Small intestine (tissue), 7 donors: ENCODE measurements at regions not wholly inside any gene's neighbourhood (a gene's known extent, or its start where the extent isn't known, plus 50 kb on each side); places are given as distances from the start of the nearest gene placed in this dataset.
"Not testable (repeated sequence)": the region's sequence is repeated elsewhere in the genome, so short reads cannot be mapped to it uniquely, and the experiment has no call there.

Experiments used
- DNase-seq, 2 donors: peaks; one replicate each; pipeline versions ENCODE4 v3.0.0 to v3.0.0-alpha.2; 2013
- FAIRE-seq: peaks from 2 replicates; lab custom pipeline; 2012; peaks lifted over from hg19 to GRCh38; lab: Jason Lieb, UNC
- H3K27ac ChIP-seq, 3 donors: one replicate each; pipeline ENCODE4 v1.5.1; 2013; ENCODE audit warnings: low read length in 2 of 3, mild to moderate bottlenecking in 2 of 3, control low read depth in 1 of 3, inconsistent platforms in 1 of 3, low read depth in 1 of 3, moderate library complexity in 1 of 3
- H3K27me3 ChIP-seq, 3 donors: one replicate each; pipeline ENCODE4 v1.6.1; 2013; ENCODE audit warnings: low read length in 3 of 3, inconsistent platforms in 1 of 3; ENCODE audit not compliant: control insufficient read depth in 3 of 3, insufficient read depth in 3 of 3
- H3K36me3 ChIP-seq, 3 donors: one replicate each; pipeline ENCODE4 v1.6.1; 2013; ENCODE audit warnings: low read length in 3 of 3, inconsistent platforms in 1 of 3, low read depth in 1 of 3, mild to moderate bottlenecking in 1 of 3, moderate library complexity in 1 of 3; ENCODE audit not compliant: control insufficient read depth in 3 of 3, insufficient read depth in 2 of 3
- H3K4me1 ChIP-seq, 3 donors: one replicate each; pipeline ENCODE4 v1.6.1; 2013; ENCODE audit warnings: low read length in 2 of 3, inconsistent platforms in 1 of 3, low read depth in 1 of 3, mild to moderate bottlenecking in 1 of 3, moderate library complexity in 1 of 3; ENCODE audit not compliant: control insufficient read depth in 3 of 3, insufficient read depth in 2 of 3
- H3K4me3 ChIP-seq, 3 donors: one replicate each; pipeline ENCODE4 v1.5.1; 2013; ENCODE audit warnings: low read length in 3 of 3, control low read depth in 1 of 3, inconsistent platforms in 1 of 3, low read depth in 1 of 3, mild to moderate bottlenecking in 1 of 3, moderate library complexity in 1 of 3
- H3K9me3 ChIP-seq, 2 donors: one replicate each; pipeline ENCODE4 v1.6.1; 2013; ENCODE audit warnings: low read depth in 1 of 2, low read length in 1 of 2; ENCODE audit not compliant: control insufficient read depth in 2 of 2, insufficient read depth in 1 of 2
- WGBS, 3 donors: extraction: QIAGEN DNeasy Blood & Tissue Kit; methylation state at CpG; one replicate each; pipeline ENCODE4 v1.1.7; 2013; 5-methylcytosine and 5-hydroxymethylcytosine counted together
- donor health status: healthy with polysubstance abuse.
- donor health status: control.
- donor health status: control.
- donor health status: Bipolar disorder and iron deficiency.
- donor health status: healthy.

DNA sequence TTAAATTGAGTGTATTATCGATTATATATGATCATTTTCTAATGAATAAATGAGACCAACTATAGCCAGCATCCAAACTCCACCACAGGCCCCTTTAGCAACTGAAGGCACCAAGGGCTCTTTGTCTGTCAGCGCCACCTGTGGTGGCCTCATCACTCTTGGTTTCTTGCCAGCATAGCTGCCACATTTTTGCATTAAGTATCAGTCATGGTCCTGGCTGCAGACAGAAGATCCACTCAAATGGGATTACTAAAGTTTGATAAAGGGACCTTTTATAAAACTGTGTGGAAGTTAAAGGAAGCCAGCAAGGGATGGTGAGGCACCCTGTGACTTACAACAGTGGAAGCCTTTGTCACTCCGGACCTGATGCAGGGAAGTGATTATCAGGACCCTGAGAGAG lies 162.9 kb downstream of the C6orf118 start:
- H3K9me3 ChIP-seq: peaks cover 0 to 21% of the 10 kb centered on the region in 2 donors
- DNase-seq (no peak), FAIRE-seq (no peak)
- H3K27me3 ChIP-seq: no peaks in the 10 kb centered on the region
- no peak overlapping the region for H3K4me3 ChIP-seq
- no peaks in the 10 kb centered on the region for H3K4me1 ChIP-seq
- 79 to 84% (median 80%) methylated on average over 3 of the region's 3 CpGs for whole genome bisulfite sequencing, 3 donors
- no peaks in the 10 kb centered on the region for H3K36me3 ChIP-seq
- H3K27ac ChIP-seq: no peak overlapping the region

GRCh38 chr6:165135889-165136288 lies 173.5 kb downstream of the C6orf118 start:
- H3K36me3 ChIP-seq: no peaks in the 10 kb centered on the region
- WGBS, 3 donors: 60 to 79% (median 66%) methylated on average over 2 of the region's 2 CpGs
- H3K27ac ChIP-seq: no peak overlapping the region
- H3K4me1 ChIP-seq: no peaks in the 10 kb centered on the region
- H3K4me3 ChIP-seq: no peak overlapping the region
- DNase-seq (no peak), FAIRE-seq (no peak)
- peaks cover 0 to 38% of the 10 kb centered on the region in 2 donors for H3K9me3 ChIP-seq
- no peaks in the 10 kb centered on the region for H3K27me3 ChIP-seq

DNA sequence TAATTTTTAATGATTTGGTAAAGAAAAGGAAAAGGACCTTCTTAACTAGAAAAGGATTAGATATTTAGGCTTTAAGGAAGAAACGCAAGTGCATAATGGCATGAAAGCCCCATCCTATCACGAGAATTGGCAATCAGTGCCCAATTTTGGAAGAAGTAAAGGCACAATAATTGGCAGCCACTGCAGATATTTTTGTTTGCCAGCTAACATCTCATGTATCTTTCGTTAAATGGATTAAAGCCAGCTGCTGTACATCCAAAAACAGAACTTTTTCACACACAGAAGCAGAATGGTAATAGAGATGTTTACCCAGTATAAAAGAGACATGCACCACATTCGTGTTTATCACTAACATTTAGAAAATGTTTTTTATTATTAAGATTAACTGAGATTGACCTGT lies 180.3 kb downstream of the C6orf118 start:
- DNase-seq (no peak), FAIRE-seq (no peak)
- H3K9me3 ChIP-seq: peaks cover 0 to 17% of the 10 kb centered on the region in 2 donors
- no peaks in the 10 kb centered on the region for H3K27me3 ChIP-seq
- no peak overlapping the region for H3K4me3 ChIP-seq
- WGBS, 3 donors: 65 to 74% (median 73%) methylated on average over 4 of the region's 4 CpGs
- H3K27ac ChIP-seq: no peak overlapping the region
- H3K4me1 ChIP-seq: no peaks in the 10 kb centered on the region
- no peaks in the 10 kb centered on the region for H3K36me3 ChIP-seq

DNA sequence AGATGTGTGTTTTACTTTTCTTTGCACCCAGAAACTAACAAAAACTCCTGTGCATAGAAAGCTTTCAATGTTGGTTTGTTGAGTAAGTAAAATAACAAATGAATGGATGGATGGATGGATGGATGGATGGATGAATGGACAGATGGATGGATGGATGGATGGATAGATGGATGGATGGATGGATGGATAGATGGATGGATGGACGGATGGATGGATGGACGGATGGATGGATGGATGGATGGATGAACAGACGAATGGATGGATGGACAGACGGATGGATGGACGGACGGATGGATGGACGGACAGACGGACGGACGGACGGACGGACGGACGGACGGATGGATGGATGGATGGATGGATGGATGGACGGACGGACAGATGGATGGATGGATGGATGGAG lies 181.7 kb downstream of the C6orf118 start:
- peaks cover 0 to 17% of the 10 kb centered on the region in 2 donors for H3K9me3 ChIP-seq
- not testable (repeated sequence) for H3K27ac ChIP-seq, H3K4me3 ChIP-seq, H3K27me3 ChIP-seq, FAIRE-seq, H3K36me3 ChIP-seq, DNase-seq, H3K4me1 ChIP-seq
- 54 to 63% (median 58%) methylated on average over 17 of the region's 17 CpGs for WGBS, 3 donors

DNA sequence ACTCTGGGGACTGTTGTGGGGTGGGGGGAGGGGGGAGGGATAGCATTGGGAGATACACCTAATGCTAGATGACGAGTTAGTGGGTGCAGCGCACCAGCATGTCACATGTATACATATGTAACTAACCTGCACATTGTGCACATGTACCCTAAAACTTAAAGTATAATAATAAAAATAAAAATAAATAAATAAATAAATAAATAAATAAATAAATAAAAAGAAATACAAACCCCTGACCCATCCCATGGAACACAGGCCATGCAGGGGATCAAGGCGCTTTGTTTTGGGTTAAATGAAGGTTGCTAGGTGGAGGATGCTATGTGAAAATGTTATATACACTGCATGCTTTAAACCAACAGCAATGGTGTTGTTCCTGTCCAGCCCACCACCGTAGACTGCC lies 184.7 kb downstream of the C6orf118 start:
- not testable (repeated sequence) for H3K4me1 ChIP-seq, H3K36me3 ChIP-seq, FAIRE-seq, DNase-seq, H3K27ac ChIP-seq, H3K4me3 ChIP-seq, H3K27me3 ChIP-seq
- 86 to 91% (median 89%) methylated on average over 2 of the region's 4 CpGs for WGBS, 3 donors
- peaks cover 0 to 17% of the 10 kb centered on the region in 2 donors for H3K9me3 ChIP-seq

GRCh38 chr6:165119231-165120020 lies 190.0 kb downstream of the C6orf118 start:
- Histone ChIP-seq H3K4me3 (no peak overlapping the region), H3K27me3 (no peaks in the 10 kb centered on the region), H3K27ac (no peak overlapping the region), H3K9me3 (peaks cover 0 to 29% of the 10 kb centered on the region in 2 donors), H3K4me1 (no peaks in the 10 kb centered on the region), H3K36me3 (no peaks in the 10 kb centered on the region)
- no peak for DNase-seq
- FAIRE-seq: no peak
- WGBS, 3 donors: 74 to 81% (median 79%) methylated on average over 6 of the region's 6 CpGs

DNA sequence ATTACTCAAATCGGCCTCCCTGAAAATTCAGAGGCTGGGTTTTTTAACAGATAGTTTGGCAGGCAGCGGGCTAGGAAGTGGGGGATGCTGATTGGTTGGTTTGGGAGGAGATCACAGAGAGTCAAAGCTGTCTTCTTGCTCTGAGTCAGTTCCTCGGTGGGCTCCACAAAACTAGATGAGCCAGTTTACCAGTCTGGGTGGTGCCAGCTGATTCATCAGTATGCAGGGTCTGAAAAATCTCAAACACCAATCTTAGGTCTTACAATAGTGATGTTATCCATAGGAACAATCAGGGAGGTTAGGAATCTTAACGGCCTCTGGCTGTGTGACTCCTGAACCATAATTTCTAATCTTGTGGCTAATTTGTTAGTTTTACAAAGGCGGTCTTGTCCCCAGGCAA lies 190.7 kb downstream of the C6orf118 start:
- H3K9me3 ChIP-seq: peaks cover 0 to 29% of the 10 kb centered on the region in 2 donors
- H3K27me3 ChIP-seq: no peaks in the 10 kb centered on the region
- no peaks in the 10 kb centered on the region for H3K36me3 ChIP-seq
- no peaks in the 10 kb centered on the region for H3K4me1 ChIP-seq
- DNase-seq (no peak), FAIRE-seq (no peak)
- WGBS, 3 donors: 45 to 65% (median 59%) methylated on average over 5 of the region's 5 CpGs
- no peak overlapping the region for H3K4me3 ChIP-seq
- H3K27ac ChIP-seq: no peak overlapping the region

GRCh38 chr6:165117806-165118205 lies 191.6 kb downstream of the C6orf118 start:
- WGBS, 3 donors: 77 to 89% (median 86%) methylated on average over 3 of the region's 3 CpGs
- Histone ChIP-seq H3K27ac (no peak overlapping the region), H3K4me3 (no peak overlapping the region), H3K36me3 (no peaks in the 10 kb centered on the region), H3K9me3 (peaks cover 0 to 29% of the 10 kb centered on the region in 2 donors), H3K27me3 (no peaks in the 10 kb centered on the region), H3K4me1 (no peaks in the 10 kb centered on the region)
- DNase-seq (no peak), FAIRE-seq (no peak)
